HG02588 (cell line): ENCODE measurements at regions not wholly inside any gene's neighbourhood (a gene's known extent, or its start where the extent isn't known, plus 50 kb on each side); places are given as distances from the start of the nearest gene placed in this dataset.

Experiments used
- ATAC-seq: cut with Tn5 transposase; IDR thresholded peaks from one replicate; pipeline ENCODE4 v1.9.1; 2021; ENCODE audit warnings: mild to moderate bottlenecking, moderate library complexity; ENCODE audit not compliant: unreplicated experiment

DNA sequence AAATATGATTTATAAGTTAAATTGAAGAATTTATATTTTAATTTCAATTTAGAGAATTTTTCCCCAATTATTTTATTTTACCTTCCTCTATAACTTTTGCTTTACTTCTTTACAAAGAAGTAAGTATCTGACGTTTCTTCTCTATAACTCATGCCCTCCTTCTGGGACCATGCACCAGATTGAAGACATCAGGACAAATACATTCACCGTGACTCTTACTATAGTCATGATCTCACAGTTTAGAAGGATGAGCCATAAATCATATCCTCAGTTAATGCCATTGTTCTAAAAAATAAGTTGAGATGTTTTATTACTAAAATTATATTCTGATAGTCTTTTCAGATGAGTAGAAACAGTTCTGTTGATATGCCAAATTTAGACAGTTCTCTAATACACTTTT, 279.3 kb downstream of the TMX3 start:
- no peak for ATAC-seq

DNA sequence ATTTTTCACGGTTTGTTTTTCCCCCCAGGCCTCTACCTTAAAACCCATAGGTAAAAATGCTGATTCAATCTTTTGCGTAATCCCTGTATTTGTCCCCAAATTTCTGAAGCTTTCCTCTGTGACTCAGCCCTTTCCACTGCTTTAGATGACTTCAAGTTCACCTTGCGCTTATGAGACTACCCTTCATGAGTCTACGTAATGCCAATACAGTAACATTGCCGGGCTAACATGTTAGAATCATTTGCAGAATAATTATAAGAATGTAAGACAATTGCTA, 283.0 kb downstream of the TMX3 start:
- no peak for ATAC-seq

DNA sequence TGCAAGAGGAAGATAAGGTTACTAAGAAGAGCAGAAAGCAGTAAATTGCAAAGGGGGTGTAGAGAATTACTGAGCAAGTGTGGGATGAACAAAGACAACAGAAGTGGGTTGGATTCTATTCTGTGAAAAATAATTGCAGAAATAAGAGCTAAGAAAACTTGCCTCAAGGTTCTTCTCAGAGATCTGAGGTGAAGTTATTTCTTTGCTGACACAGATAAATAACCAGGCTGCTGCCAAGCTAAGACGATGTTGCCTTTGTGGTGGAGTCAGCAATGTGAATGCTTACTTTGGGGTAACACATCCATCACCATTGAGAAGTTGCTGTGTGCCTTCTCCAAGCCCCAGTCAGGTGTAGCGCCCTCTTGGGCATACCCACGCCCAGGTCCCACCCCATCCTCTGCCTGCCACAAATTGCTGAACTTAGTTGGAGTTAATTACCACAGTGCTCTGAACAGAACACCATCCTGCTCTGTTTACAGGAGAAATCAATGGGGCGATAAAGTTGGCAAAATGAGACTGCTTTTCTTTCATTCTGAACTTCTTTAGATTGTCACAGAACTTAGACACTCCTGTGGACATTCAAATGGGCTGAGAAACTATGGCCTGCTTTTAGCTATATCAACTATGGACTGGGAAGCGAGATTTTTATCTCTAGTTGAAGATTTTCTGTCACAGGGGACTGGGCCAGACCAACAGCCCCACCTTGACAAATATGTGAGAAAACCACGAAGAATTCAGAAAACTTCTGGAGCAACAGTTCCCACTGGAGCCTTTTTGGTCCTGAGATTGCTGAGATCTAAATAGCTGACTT, 283.6 kb downstream of the TMX3 start:
- no peak for ATAC-seq

DNA sequence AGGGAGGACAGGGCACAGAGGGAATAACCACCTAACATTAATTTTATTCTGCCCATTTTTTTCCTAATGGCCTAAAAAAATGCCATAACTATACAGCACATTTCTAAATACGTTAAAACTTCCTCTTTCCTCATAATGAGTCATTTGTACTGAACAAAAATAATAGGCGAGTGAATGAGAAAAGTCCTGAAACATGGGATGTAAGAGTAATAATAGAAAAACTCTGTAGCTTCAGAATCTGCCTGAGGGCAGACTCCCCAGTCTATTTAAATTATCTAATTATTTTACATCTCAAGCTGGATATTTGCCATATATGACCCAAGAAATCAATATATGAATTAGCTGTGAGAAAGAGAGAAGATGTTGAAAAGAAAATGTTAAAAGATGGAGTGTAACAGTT, 285.1 kb downstream of the TMX3 start:
- ATAC-seq: no peak

DNA sequence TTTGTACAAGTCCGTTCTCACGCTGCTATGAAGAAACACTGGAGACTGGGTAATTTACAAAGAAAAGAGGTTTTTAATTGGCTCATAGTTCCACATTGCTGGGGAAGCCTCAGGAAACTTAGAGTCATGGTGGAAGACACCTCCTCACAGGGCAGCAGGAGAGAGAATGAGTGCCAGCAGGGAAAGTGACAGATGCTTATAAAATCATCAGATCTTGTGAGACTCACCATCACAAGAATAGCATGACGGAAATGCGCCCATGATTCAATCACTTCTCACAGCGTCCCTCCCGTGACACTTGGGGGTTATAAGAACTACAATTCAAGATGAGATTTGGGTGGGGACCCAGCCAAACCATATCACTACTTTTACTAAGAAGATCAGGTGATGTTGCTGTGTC, 285.8 kb downstream of the TMX3 start:
- no peak for ATAC-seq

DNA sequence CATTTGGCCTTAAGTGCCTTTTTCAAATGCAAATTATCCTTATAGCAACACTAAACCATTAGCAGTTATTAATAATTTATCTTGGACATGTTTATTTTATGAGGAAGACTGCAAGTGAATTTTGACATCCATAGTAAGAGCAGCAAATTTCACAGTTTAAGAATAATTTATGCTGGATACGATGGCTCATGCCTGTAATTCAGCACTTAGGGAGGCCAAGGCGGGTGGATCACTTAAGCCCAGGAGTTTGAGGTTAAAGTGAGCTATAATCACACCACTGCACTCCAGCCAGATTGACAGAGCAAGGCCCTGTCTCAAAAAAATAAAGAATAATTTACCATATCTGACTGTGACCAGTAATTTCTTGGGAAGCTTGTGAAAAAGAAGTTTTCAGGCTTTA, 286.2 kb downstream of the TMX3 start:
- ATAC-seq: no peak

DNA sequence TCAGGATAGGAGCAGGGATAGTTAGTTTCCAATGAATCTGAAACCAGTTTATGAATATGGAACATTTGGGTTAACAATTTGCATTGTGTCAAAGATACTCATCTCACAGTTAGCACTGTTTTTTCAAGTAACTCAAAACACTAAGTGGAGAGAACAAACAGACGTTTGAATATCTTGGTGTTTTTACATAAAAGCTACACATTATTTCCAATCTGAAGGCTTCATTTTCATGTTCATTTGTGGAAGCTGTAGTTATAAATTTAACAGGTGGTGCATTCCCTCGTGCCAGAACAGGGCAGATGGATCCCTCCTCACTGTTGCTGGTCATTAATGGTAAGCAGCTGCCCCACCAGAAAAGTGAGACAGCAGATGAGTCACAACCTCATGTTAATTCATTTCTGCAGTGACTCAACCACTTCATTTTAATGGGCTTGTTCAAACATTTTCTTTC, 286.9 kb downstream of the TMX3 start:
- no peak for ATAC-seq

DNA sequence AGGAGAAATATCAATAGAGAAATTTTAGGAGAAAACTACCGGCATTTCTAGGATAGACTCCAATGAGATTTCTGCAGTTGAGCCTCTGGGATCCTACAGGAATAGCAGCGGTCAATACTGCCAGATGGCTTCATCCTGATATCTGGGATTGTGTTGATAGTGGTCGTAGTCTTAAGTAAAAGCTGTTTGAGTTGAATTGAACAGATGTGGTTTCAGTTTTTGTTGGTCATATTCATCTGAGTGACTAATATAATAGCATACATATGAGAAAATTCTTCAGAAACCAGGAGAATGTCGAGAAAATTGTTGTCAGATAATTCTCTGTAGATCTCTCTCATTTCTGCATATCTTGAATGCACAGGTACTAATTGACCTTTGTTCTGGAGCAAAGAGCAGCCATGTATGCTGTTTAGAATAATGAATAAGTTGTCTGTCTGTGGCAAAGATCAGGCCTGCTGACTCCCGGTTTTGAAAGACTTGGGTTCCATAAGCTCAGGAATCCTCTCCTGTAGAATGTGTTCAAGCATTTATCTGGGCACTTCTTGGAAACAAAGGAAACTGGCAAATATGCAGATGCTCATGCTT, 288.1 kb downstream of the TMX3 start:
- no peak for ATAC-seq

DNA sequence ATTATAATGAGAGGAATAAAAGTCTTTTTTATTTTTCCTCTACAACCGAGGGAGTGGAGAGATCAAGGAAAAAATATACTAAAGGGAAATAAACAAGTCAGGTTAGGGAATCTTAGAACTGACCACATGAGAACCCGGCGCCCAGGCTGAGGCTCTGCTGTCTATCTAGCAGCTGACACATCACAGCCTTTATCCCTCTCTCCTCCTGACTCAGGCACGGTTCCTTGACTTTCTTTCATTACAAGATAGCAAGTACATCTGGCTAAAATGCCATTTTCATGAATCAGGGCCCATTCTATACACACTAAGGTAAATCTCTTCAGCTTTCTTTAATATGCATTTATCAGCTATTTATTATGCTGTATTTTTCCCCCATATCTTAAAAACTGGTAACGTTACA, 296.0 kb downstream of the TMX3 start:
- no peak for ATAC-seq

DNA sequence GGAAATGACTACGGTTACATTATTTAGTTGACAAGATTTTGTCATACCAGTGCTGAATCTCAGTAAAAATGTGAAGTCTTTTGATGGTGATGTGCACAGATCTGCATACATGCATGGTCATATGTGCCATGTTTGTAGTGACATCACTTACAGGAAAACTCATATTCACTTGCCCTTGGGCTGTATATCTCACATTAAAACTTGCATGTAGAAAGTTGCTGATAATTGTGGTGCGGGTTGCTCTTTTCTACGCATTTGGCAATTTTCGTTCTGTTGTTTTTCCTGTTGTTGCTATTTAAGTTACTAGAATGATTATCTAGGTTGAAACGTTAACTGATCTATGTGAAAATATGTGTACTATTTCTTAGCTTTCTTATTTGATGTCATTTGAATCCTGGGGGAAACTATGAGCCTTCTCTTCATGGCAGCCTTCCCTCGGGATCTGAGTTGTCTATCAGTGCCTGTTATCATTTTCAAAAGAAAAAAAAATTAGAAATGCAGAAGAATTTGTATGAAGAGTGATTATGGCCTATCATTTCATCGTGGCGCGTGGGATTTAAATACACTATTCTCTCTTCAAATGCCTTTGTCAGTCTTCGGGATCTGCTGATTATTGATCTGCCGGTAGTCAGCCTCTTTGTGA, 296.6 kb downstream of the TMX3 start:
- no peak for ATAC-seq

DNA sequence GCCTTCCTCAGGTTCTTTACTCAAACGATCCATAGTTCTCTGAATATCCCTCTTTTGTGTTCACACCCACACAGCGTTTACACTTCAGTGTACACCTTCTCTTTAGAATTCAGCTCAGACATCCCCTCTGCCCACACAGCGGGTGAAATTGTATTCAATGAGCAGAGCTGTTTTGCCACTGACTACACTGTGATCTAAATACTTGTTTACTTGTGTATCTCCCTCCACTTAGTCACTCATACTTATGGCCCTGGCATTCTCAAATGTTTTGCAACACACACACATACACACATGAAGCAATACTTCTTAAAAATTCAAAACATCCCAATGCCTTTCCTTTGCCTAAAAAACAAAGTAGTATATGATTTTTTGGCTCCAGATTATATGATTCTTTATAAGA, 297.1 kb downstream of the TMX3 start:
- no peak for ATAC-seq

DNA sequence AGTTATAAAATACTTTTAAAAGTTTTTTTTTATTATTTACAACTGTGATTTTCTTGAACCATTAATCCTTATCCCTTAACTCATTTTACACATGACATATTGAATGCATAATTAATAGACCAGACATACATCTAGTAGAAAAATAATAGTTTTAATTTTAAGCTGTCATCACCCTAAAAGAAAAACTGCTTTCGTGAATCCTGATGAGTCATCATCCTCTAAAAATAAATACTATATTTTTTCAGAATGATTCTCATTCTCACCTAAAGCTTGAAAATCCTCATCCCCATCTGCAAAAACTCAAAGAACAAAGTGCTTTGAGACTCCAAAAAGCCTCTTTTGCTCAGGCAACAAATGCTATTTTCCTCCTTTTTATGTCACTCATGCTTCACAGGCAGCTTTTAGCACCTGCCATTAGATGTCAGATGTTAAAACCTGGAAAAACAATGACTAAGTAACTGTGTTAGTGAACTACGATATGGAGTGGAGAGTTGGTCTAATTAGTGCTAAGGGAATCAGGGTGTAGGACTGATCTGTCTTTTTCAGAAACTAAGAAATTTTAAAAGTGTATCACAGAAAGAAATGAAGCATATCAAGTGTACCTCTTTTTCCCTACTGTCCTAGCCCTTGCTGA, 297.6 kb downstream of the TMX3 start:
- no peak for ATAC-seq

DNA sequence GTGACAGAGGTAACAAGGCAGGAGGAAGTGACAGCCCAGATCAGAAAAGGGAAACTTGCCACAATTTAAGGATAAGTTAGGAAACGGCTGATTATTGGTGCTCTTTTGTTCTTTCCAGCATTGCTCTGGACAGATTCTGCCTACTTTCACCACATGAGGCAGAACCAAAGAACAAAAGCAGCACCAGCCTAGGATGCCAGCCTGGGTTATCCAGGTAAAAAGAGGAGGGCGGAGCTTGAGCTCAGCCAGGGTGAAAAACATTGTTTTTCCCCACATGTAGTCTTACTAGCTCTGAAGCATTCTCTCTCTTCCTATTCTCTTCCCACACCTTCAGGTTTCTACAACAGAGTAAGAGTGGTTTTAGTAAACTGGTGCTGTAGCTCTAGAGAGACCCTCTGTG, 300.5 kb downstream of the TMX3 start:
- no peak for ATAC-seq

DNA sequence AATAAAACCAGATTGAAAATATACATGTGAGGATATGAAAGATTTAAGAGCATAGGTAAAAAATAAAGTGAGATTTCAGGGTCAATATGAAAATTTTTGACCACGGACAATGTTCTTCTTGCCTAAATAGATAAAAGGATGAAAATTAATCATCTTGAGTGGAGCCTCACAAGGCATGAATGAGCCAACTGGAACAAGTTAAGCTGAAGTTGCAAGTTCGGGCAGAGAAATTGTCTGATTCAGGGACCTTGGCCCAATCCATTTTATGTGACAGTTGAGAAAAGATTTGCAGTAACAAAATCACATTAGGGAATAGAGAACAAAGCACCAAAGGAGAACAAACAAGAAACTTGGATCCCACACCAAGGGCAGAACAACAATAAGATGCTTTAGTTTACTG, 305.3 kb downstream of the TMX3 start:
- no peak for ATAC-seq

DNA sequence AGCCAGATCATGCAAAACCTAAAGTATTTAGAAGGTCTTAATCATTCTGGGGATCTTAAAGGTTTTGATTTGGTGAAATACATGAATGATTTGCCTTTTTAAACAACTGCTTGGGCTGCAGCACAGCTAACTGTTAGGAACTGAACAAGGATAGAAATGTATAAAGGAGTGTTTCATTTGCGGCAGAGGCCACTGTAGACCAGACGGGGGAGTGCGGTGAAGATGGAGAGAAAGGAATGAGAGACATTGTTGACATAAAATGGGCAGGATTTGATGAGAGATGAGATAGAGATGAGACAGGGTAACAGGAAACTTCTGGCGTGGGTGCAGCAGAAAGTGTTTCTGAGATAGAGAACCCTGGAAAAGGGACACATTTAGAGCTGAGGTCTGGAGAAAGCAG, 308.1 kb downstream of the TMX3 start:
- no peak for ATAC-seq

DNA sequence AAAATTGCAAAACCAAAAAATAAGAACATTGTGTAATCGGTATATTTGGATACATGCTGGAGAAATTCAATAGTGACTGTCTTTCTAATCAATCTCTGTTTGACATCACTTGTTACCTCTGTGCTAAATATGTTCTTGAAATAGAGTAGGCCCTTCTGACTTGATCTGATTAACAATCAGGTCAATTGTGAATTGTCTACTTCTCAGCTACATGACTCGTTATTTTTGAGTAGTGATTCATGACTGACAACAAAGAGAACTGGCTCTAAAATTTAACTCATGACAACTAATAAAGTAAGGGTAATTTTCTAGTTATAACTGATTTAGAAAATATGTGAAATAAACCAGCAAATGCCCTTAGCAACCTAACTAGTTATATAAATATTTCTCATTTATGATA, 312.1 kb downstream of the TMX3 start:
- ATAC-seq: no peak

DNA sequence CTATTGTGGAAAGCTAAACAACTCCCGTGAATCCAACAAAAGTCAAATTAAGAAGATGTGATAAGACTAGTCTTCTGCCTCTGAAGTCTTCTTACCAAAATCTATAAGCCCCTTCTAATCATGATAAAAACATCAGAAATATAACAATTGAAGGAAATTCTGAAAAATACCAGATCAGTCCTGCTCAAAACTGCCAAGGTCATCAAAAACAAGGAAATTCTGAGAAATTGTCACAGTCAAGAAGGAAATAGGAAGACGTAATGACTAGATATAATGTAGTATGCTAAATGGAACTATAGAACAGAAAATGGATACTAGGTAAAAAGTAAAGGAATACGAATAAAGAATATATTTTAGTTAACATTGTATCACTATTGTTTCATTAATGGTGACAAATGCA, 314.0 kb downstream of the TMX3 start:
- no peak for ATAC-seq

DNA sequence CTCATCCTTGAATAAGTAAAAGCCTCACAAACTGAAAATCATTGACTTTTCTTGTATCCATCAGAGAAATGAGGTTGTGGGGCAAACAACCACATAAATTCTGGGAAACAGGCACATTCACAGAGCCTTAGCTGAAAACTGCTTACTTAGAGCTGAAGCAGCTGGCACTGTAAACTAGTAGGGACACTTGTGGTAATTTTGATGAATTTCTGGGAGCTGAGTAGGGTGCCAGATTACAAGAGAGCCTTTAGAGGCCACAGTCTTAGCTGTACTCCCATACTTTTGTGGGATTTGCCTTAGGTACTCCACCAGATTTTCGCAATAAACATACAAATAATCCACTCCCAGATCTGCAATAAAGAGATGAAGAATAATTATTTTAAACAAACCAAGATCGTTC, 315.2 kb downstream of the TMX3 start:
- ATAC-seq: no peak

DNA sequence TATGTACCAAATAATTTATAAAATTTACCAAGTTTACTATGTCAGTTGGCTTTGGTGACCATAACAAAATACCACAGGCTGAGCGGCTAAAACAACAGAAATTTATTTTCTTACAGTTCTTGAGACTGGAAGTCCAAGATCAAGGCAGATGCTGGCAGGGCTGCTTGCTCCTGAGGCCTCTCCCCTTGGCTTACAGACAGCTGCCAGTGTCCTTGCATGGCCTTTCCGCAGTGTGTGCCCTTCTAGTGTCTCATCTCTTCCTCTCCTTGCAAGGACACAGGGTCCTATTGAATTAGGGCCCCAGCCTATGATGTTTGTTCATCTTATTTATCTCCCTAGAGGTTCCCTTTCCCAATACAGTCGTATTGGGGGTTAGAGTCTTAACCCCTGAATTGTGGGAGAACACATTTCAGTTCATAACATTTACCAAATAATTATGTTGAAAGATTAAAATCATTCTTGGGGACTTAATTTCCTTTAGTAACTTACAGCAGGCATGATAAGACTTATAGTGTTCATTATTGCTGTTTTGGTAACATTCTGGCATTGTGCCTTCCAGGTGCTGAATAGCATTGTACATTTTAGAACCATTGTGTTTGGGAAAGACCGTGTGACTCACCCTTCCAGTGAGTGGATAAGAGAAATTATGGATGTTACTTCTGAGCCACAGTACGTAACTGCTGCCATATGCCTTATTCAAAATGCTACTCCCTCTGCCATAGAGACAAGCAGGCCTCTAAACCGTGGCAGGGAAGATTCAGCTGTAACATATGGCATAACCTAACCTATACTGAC, 317.5 kb downstream of the TMX3 start:
- no peak for ATAC-seq

DNA sequence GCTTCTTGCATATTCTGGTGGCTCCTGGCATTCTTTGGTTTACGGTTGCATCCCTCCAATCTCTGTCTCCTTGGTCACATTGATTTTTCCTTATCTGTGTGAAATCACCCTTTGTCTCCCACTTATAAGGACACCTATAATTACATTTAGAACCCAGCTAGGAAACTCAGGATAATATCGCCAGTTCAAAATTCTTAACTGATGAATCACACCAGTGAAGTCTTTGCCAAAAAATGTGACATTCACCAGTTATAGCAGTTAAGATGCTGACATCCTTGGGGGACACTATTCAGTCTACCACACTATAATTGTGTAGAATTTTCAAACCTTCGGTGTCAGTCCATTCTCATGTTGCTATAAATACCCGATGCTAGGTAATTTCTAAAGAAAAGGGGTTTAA, 320.2 kb downstream of the TMX3 start:
- no peak for ATAC-seq

DNA sequence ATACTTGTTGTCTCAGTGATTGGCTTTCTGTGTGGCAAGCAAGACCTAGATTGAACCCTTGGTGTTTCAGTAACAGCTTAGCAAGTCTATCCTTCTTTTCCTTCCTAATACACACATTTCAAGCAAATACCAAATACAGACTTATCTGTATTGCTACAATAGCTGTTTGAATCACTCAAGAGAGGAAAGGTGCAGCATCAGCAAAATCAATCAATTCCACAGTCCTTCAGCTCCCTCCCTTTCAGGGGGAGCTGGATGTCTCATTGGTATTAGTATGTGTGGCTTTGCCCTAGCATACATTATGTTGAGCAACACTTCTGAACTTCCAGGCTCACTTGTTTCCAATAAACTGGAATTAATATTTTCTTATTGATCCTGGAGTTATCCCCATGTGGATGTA, 323.1 kb downstream of the TMX3 start:
- no peak for ATAC-seq
